Smooth muscle cell (in vitro differentiated cells): ENCODE measurements at regions not wholly inside any gene's neighbourhood (a gene's known extent, or its start where the extent isn't known, plus 50 kb on each side); places are given as distances from the start of the nearest gene placed in this dataset.
"Not testable (repeated sequence)": the region's sequence is repeated elsewhere in the genome, so short reads cannot be mapped to it uniquely, and the experiment has no call there.

ENCODE experiments used
- DNase-seq: peaks from one replicate; lab custom pipeline; 2025; ENCODE audit not compliant: unreplicated experiment; lab: John Stamatoyannopoulos, UW
- H2AFZ ChIP-seq: fragments of 200-600 bp; sonication (generic); 2 replicates; pipeline ENCODE4 v1.6.0; 2016; ENCODE audit warnings: antibody characterized with exemption, low read depth, mild to moderate bottlenecking
- H3F3A ChIP-seq: fragments of 200-600 bp; sonication (generic); 2 replicates; pipeline ENCODE4 v1.6.0; 2017; ENCODE audit warnings: antibody characterized with exemption, low read depth
- H3K27ac ChIP-seq: fragments of 200-600 bp; sonication (generic); 2 replicates; pipeline ENCODE4 v1.5.1; 2016; ENCODE audit warnings: low read depth, mild to moderate bottlenecking
- H3K27me3 ChIP-seq: fragments of 200-600 bp; sonication (generic); 2 replicates; pipeline ENCODE4 v1.6.1; 2016; ENCODE audit warnings: low read depth, mild to moderate bottlenecking
- H3K36me3 ChIP-seq: fragments of 200-600 bp; sonication (generic); 2 replicates; pipeline ENCODE4 v1.5.1; 2016; ENCODE audit warnings: low read depth
- H3K4me1 ChIP-seq: fragments of 200-600 bp; sonication (generic); 2 replicates; pipeline ENCODE4 v1.5.1; 2016; ENCODE audit warnings: low read depth
- H3K4me2 ChIP-seq: fragments of 200-600 bp; sonication (generic); 2 replicates; pipeline ENCODE4 v1.6.0; 2016; ENCODE audit warnings: mild to moderate bottlenecking
- H3K4me3 ChIP-seq: fragments of 200-600 bp; sonication (generic); 2 replicates; pipeline ENCODE4 v1.5.1; 2016; ENCODE audit warnings: mild to moderate bottlenecking
- H3K79me2 ChIP-seq: fragments of 200-600 bp; sonication (generic); 2 replicates; pipeline ENCODE4 v1.6.0; 2016; ENCODE audit warnings: low read depth, mild to moderate bottlenecking
- H3K9ac ChIP-seq: fragments of 200-600 bp; sonication (generic); 2 replicates; pipeline ENCODE4 v1.6.0; 2016; ENCODE audit warnings: low read depth
- H3K9me3 ChIP-seq: fragments of 200-600 bp; sonication (generic); replicated peaks from 2 replicates; pipeline ENCODE4 v1.5.1; 2016; ENCODE audit warnings: low read depth
- H4K20me1 ChIP-seq: fragments of 200-600 bp; sonication (generic); 2 replicates; pipeline ENCODE4 v1.6.0; 2016; ENCODE audit warnings: low read depth
- WGBS: methylation state at CpG from one replicate; pipeline ENCODE4 v1.1.7; 2016; ENCODE audit warnings: low lambda C conversion rate; 5-methylcytosine and 5-hydroxymethylcytosine counted together
- TF ChIP-seq, protein P1 (sequence below): fragments of 200-600 bp; sonication (generic); IDR thresholded peaks from 2 replicates; pipeline ENCODE4 v1.5.1; 2017; ENCODE audit warnings: borderline replicate concordance, mild to moderate bottlenecking, antibody characterized with exemption; ENCODE audit not compliant: insufficient read depth, poor library complexity, severe bottlenecking

DNA sequence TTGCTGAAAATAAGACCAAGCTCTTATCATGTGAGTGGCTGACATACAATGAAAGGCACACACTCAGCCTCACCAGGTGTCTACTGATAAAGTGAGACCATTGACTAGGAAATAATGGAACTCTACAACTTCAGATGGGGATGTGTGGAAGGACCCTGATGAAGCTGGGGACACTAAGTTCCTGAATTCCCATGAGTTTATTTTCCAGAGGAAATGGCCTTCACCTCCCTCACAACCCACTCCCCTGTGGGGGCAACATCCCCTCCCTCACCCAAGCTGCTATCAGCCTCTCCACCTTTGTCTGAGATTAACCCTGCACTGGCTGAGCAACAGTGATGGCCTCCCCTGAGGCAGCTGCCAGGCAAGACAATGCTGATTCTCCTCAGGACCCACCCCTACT lies 55.2 kb upstream of the SMARCAD1 start:
- peaks cover 3% of the 10 kb centered on the region for H3K4me1 ChIP-seq
- H3K4me2 ChIP-seq = no peak overlapping the region
- H3K79me2 ChIP-seq = no peaks in the 10 kb centered on the region
- no peak for DNase-seq
- no peak overlapping the region for H3K27ac ChIP-seq
- no peaks in the 10 kb centered on the region for H3K27me3 ChIP-seq
- H3F3A ChIP-seq = no peaks in the 10 kb centered on the region
- H3K4me3 ChIP-seq = no peak overlapping the region
- H3K9ac ChIP-seq = no peak overlapping the region
- TF ChIP-seq, protein P1, sequence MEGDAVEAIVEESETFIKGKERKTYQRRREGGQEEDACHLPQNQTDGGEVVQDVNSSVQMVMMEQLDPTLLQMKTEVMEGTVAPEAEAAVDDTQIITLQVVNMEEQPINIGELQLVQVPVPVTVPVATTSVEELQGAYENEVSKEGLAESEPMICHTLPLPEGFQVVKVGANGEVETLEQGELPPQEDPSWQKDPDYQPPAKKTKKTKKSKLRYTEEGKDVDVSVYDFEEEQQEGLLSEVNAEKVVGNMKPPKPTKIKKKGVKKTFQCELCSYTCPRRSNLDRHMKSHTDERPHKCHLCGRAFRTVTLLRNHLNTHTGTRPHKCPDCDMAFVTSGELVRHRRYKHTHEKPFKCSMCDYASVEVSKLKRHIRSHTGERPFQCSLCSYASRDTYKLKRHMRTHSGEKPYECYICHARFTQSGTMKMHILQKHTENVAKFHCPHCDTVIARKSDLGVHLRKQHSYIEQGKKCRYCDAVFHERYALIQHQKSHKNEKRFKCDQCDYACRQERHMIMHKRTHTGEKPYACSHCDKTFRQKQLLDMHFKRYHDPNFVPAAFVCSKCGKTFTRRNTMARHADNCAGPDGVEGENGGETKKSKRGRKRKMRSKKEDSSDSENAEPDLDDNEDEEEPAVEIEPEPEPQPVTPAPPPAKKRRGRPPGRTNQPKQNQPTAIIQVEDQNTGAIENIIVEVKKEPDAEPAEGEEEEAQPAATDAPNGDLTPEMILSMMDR = no peak
- H3K9me3 ChIP-seq = no peaks in the 10 kb centered on the region
- H2AFZ ChIP-seq = no peak overlapping the region
- no peaks in the 10 kb centered on the region for H4K20me1 ChIP-seq
- no peaks in the 10 kb centered on the region for H3K36me3 ChIP-seq

DNA sequence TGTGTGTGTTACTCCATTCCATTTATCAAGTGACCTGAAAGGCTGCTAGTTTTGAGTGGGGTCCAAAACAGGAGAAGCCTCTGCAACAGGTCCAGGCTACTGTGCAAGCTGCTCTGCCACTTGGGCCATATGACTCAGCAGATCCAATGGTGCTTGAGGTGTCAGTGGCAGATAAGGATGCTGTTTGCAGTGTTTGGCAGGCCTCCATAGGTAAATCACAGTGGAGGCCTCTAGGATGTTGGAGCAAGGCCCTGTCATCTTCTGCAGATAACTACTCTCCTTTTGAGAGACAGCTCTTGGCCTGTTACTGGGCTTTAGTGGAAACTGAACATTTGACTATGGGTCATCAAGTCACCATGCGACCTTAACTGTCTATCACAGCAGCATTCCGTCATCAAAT lies 52.3 kb upstream of the SMARCAD1 start:
- H3K4me1 ChIP-seq, H3K27me3 ChIP-seq, DNase-seq, H4K20me1 ChIP-seq, H3K4me3 ChIP-seq, H3K4me2 ChIP-seq, H3K27ac ChIP-seq, H3K9me3 ChIP-seq, H3K79me2 ChIP-seq, H3F3A ChIP-seq, H2AFZ ChIP-seq, H3K36me3 ChIP-seq, H3K9ac ChIP-seq: not testable (repeated sequence)
- WGBS = 97% methylated on average over 2 of the region's 2 CpGs

DNA sequence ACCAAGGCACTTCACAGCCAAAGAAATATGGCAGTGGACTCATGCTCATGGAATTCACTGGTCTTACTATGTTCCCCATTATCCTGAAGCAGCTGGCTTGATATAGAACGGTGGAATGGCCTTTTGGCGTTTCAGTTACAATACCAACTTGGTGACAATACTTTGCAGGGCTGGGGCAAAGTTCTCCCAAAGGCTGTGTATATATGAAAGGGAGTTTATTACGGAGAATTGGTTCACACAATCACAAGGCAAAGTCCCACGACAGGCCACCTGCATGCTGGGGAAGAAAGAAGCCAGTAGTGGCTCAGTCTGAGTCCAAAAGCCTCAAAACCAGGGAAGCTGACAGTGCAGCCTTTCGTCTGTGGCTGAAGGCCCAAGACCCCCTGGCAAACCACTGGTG lies 50.8 kb upstream of the SMARCAD1 start:
- no peaks in the 10 kb centered on the region for H3F3A ChIP-seq
- no peak overlapping the region for H2AFZ ChIP-seq
- H3K79me2 ChIP-seq = no peaks in the 10 kb centered on the region
- no peak overlapping the region for H3K4me3 ChIP-seq
- no peaks in the 10 kb centered on the region for H4K20me1 ChIP-seq
- H3K27ac ChIP-seq = no peak overlapping the region
- H3K4me1 ChIP-seq = no peaks in the 10 kb centered on the region
- DNase-seq = no peak
- no peak overlapping the region for H3K4me2 ChIP-seq
- TF ChIP-seq, protein P1 = no peak
- WGBS = 96% methylated on average over 5 of the region's 5 CpGs
- no peaks in the 10 kb centered on the region for H3K36me3 ChIP-seq
- no peak overlapping the region for H3K9ac ChIP-seq
- H3K9me3 ChIP-seq = no peaks in the 10 kb centered on the region
- H3K27me3 ChIP-seq = no peaks in the 10 kb centered on the region
